ENCODE measurements at regions not wholly inside any gene's neighbourhood (a gene's known extent, or its start where the extent isn't known, plus 50 kb on each side); places are given as distances from the start of the nearest gene placed in this dataset.

DNA sequence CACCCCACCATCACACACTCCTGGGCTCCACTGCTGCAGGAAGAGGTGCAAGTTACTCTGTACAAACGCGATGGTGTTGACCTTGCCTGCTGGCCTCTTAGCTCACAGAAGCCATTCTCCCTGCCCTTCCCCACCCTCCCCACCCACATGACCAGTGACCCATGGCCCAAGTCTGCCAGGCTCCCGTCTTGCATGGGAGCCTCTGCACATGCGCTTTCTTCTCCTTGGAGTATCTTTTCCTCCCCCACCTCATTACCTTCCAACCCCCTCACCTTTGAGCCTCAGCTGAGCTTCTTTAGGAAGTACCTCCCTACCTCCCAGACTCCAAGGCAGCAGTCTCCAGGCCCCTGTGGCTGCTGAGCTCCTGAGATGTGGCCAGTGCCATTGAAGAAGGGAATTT is 337.7 kb upstream of the ZNF32 start:
- DNase-seq (ENCODE audit: low read depth, low spot score), result no peak
- H3K27ac ChIP-seq (ENCODE audit: low read depth, low read length), result no peak overlapping the region
- ChIA-PET CTCF (no interaction called here), POLR2A (no interaction called here)
- no peaks in the 10 kb centered on the region for H3K27me3 ChIP-seq (ENCODE audit: control insufficient read depth, insufficient read depth, low read length)
- peaks cover 4% of the 10 kb centered on the region for H3K9me3 ChIP-seq (ENCODE audit: control insufficient read depth, insufficient read depth, low read length)
- H3K4me3 ChIP-seq (ENCODE audit: low read depth, low read length), result no peak overlapping the region
- TF ChIP-seq, protein P1, sequence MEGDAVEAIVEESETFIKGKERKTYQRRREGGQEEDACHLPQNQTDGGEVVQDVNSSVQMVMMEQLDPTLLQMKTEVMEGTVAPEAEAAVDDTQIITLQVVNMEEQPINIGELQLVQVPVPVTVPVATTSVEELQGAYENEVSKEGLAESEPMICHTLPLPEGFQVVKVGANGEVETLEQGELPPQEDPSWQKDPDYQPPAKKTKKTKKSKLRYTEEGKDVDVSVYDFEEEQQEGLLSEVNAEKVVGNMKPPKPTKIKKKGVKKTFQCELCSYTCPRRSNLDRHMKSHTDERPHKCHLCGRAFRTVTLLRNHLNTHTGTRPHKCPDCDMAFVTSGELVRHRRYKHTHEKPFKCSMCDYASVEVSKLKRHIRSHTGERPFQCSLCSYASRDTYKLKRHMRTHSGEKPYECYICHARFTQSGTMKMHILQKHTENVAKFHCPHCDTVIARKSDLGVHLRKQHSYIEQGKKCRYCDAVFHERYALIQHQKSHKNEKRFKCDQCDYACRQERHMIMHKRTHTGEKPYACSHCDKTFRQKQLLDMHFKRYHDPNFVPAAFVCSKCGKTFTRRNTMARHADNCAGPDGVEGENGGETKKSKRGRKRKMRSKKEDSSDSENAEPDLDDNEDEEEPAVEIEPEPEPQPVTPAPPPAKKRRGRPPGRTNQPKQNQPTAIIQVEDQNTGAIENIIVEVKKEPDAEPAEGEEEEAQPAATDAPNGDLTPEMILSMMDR (IDR thresholded peaks at IDR 0.05; ENCODE audit: low read depth, low read length), result no peak

DNA sequence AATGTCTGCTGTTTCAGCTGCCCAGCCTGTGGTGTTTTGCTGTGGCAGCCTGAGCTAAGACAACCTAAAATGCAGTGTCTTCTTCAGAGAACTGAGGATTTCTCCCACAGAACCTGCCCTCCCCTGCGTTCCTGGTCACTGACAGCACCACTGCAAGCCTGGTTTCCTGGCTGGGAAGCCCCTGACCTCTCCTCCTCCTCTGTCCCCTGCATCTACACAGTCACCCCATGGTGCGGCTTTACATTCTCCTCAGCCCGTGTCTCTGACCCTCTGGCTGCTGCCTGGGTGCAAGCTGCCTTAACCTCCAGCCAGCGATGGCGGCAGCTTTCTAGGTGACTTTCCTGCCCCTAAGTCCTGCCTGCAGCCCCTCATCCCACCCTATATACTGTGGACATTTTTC is 337.3 kb upstream of the ZNF32 start:
- ChIA-PET POLR2A (no interaction called here), CTCF (no interaction called here)
- TF ChIP-seq, protein P1 (IDR thresholded peaks at IDR 0.05; ENCODE audit: low read depth, low read length), result no peak

DNA sequence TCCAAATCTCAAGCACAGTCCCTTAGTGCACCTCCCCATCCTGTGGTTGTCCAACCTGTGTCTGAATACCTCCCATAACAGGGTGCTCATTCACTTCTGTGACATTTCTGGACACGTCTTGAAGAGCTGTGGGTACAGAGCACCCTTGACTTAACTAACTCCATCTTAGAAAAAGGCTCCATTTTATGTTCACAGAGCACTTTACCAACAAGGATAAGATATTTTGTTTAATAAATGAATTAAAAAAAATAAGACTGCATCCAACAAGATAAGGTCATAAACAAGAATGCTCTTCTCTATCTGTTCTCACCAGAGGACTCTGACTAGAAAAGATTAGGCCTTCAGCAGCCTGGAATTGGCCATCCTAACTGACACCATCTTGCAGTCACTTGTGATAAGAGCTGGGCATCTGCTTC is 335.2 kb upstream of the ZNF32 start:
- TF ChIP-seq, protein P1 (IDR thresholded peaks at IDR 0.05; ENCODE audit: low read depth, low read length), result no peak
- Histone ChIP-seq H3K27ac (ENCODE audit: low read depth, low read length) (no peak overlapping the region), H3K27me3 (ENCODE audit: control insufficient read depth, insufficient read depth, low read length) (no peaks in the 10 kb centered on the region), H3K9me3 (ENCODE audit: control insufficient read depth, insufficient read depth, low read length) (peaks cover 4% of the 10 kb centered on the region), H3K4me3 (ENCODE audit: low read depth, low read length) (no peak overlapping the region)
- no peak for DNase-seq (ENCODE audit: low read depth, low spot score)
- POLR2A ChIA-PET, result no interaction called here
- CTCF ChIA-PET, result no interaction called here

More for the DNA sequence above, 337.3 kb upstream of the ZNF32 start:
- no peaks in the 10 kb centered on the region for H3K27me3 ChIP-seq (ENCODE audit: control insufficient read depth, insufficient read depth, low read length)
- H3K4me3 ChIP-seq (ENCODE audit: low read depth, low read length), result no peak overlapping the region
- H3K27ac ChIP-seq (ENCODE audit: low read depth, low read length), result no peak overlapping the region
- H3K9me3 ChIP-seq (ENCODE audit: control insufficient read depth, insufficient read depth, low read length), result peaks cover 4% of the 10 kb centered on the region
- no peak for DNase-seq (ENCODE audit: low read depth, low spot score)

DNA sequence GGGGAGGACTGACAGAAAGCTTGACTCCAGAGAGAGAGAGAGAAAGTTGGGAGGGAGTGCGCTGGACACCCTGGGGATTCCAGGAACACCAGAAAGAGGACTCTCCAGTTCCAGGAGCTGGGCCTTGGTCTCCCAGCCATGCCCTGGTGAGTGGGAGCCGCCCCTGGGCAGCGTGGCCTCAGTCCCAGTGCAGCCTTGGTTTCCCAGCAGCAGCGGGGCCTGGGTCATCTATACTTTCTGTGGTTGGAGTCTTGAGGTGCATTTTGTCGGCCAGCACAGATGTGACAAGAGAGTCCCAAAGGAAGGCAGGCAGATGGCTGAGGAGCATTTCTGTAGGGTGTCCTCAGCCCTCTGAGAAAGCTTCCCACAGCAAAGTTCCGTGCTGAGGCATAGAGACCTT is 334.7 kb upstream of the ZNF32 start:
- H3K4me3 ChIP-seq (ENCODE audit: low read depth, low read length), result no peak overlapping the region
- POLR2A ChIA-PET, result no interaction called here
- TF ChIP-seq, protein P1 (IDR thresholded peaks at IDR 0.05; ENCODE audit: low read depth, low read length), result no peak
- CTCF ChIA-PET, result no interaction called here
- DNase-seq (ENCODE audit: low read depth, low spot score), result no peak
- peaks cover 4% of the 10 kb centered on the region for H3K9me3 ChIP-seq (ENCODE audit: control insufficient read depth, insufficient read depth, low read length)
- H3K27ac ChIP-seq (ENCODE audit: low read depth, low read length), result no peak overlapping the region
- no peaks in the 10 kb centered on the region for H3K27me3 ChIP-seq (ENCODE audit: control insufficient read depth, insufficient read depth, low read length)

DNA sequence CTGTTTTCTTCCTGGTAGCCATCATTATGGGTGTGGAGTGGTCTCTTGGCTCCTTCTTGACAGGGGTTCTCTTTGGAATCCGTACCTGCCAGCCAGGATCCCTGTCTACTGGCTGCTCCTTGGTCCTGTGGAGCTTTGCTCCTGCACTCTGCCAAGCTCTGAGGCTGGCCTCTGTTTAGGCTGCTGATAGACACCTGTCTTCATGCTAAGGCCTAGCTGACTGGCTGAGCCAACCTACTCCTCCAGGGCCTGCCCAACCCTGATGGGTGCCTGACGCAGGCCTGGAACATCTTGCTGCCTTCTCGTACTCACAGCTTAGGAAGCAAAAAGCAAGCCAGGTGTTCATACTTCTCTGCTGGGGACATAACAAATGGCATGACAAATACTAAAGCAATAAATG is 333.6 kb upstream of the ZNF32 start:
- no peak for DNase-seq (ENCODE audit: low read depth, low spot score)
- TF ChIP-seq, protein P1 (IDR thresholded peaks at IDR 0.05; ENCODE audit: low read depth, low read length), result no peak
- no peak overlapping the region for H3K4me3 ChIP-seq (ENCODE audit: low read depth, low read length)
- ChIA-PET POLR2A (no interaction called here), CTCF (no interaction called here)
- no peaks in the 10 kb centered on the region for H3K27me3 ChIP-seq (ENCODE audit: control insufficient read depth, insufficient read depth, low read length)
- peaks cover 4% of the 10 kb centered on the region for H3K9me3 ChIP-seq (ENCODE audit: control insufficient read depth, insufficient read depth, low read length)
- no peak overlapping the region for H3K27ac ChIP-seq (ENCODE audit: low read depth, low read length)
